ENCODE measurements at regions not wholly inside any gene's neighbourhood (a gene's known extent, or its start where the extent isn't known, plus 50 kb on each side); places are given as distances from the start of the nearest gene placed in this dataset.
"Not testable (repeated sequence)": the region's sequence is repeated elsewhere in the genome, so short reads cannot be mapped to it uniquely, and the experiment has no call there.

DNA sequence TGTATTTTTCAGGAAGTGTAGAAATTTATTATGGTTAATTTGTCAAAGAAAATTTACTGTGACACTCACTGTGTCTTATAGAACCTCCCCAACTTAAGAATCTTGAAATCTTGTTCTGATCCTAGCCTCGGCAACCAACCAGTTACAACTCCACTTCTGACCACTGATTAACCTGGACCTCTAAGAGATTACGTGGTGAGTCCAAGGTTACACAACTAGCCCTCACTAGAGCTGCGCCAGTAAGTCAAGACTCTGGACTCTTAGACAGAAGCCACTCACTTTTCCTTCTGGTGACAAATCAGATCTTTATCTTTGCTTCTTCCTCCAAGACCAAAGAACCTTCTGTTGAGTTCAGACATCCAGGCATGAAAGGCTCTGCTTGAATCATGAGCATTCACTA is 116.6 kb downstream of the NBPF8 start:
- not testable (repeated sequence) for H3K9me3 Mint-ChIP-seq; H3K36me3 Mint-ChIP-seq (ENCODE audit: low read depth); DNase-seq; H3K27me3 Mint-ChIP-seq; H3K4me3 Mint-ChIP-seq; H3K27ac Mint-ChIP-seq
- peaks cover 16% of the 10 kb centered on the region for H3K4me1 Mint-ChIP-seq (ENCODE audit: low read depth)

DNA sequence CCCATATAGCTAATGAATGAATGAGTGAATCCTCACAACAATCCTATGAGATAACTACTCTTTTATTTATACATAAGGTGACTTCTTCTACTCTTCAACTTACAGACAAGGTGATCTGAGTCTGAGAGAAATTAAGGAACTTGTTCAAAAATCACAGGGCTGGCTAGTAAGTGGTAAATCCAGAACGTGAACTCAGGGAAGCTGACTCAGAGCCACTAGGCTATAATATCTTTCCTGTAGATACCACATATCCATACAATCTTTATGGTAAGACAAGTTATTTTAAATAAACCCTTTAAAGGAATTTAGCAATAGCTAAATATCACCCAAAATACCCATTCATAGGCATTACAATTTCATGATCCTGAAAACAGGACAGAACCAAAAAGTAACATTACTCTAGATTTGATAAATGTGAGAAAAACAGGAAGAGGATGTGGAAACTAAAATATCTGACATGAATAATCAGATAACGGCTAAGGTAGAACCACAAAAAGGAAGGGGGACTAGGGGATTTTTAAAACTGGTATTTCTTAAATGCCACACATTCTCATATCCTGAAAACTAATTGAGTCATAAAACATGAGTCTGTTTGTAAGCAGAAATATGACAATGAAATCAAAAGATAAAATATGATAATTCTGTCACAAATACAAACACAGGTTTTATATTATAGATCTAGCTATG is 119.7 kb downstream of the NBPF8 start:
- not testable (repeated sequence) for H3K27me3 Mint-ChIP-seq; H3K36me3 Mint-ChIP-seq (ENCODE audit: low read depth); DNase-seq; H3K9me3 Mint-ChIP-seq
- peak overlapping the region; percentile 94 for H3K27ac Mint-ChIP-seq
- H3K4me1 Mint-ChIP-seq (ENCODE audit: low read depth) = peaks cover 16% of the 10 kb centered on the region
- H3K4me3 Mint-ChIP-seq = peak overlapping the region; percentile 63

DNA sequence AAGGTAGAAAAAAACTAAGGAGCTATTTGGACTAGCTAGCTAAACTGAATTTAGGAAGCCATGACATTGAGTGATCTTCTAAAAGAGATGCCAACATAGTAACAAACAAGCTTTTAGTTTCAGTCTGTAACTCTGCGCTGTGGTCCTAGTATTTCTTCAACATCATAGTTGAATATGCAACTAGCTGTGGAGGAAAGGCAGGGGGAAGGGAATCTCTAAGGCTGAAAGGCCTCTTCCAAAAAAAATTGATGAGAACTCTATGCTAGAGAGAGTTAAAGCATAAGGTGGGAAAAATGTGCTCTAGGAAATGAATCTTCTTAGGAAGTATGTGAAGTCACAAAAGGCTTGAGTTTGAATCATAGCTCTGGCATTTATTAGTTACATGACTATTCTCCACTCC is 120.2 kb downstream of the NBPF8 start:
- H3K27ac Mint-ChIP-seq = peak overlapping the region; percentile 94
- peak overlapping the region; percentile 63 for H3K4me3 Mint-ChIP-seq
- not testable (repeated sequence) for H3K36me3 Mint-ChIP-seq (ENCODE audit: low read depth); DNase-seq; H3K9me3 Mint-ChIP-seq; H3K27me3 Mint-ChIP-seq
- H3K4me1 Mint-ChIP-seq (ENCODE audit: low read depth) = peaks cover 15% of the 10 kb centered on the region

DNA sequence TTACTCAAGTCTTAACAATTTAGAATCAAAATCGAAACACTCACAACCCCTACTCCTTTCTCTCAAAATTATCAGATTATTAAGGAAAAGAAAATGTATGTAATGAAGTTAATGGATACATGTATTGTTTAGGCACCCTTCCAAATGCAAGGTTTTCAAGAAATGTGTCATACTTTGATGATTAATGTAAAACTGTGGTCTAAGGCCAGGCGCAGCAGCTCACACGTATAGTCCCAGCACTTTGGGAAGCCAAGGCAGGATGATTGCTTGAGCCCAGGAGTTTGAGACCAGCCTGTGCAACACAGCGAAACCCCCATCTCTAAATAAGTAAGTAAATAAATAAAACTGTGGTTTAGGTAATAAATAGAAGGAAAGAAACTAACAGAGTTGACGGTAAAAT is 126.6 kb downstream of the NBPF8 start:
- not testable (repeated sequence) for H3K4me1 Mint-ChIP-seq (ENCODE audit: low read depth); H3K27me3 Mint-ChIP-seq; DNase-seq; H3K27ac Mint-ChIP-seq; H3K36me3 Mint-ChIP-seq (ENCODE audit: low read depth); H3K4me3 Mint-ChIP-seq; H3K9me3 Mint-ChIP-seq

DNA sequence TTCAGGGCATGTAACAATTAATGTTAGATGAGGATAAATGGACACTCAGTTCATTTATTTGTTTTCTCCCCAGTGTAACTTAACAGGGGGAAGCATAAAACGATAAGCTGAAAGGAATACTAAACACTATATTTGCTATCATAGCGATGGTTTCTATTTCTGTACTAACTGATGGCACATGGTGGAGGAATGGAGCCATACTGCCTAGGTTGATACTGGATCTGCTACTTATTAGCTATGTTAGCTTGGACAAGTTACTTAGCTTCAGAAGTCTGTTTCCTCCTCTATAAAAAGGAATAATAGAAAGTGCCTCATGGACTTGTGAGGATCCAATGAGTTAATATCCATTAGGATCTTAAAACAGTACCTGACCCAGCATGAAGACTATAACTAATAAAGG is 127.5 kb downstream of the NBPF8 start:
- not testable (repeated sequence) for H3K36me3 Mint-ChIP-seq (ENCODE audit: low read depth); DNase-seq; H3K27ac Mint-ChIP-seq; H3K4me3 Mint-ChIP-seq; H3K27me3 Mint-ChIP-seq; H3K4me1 Mint-ChIP-seq (ENCODE audit: low read depth); H3K9me3 Mint-ChIP-seq

DNA sequence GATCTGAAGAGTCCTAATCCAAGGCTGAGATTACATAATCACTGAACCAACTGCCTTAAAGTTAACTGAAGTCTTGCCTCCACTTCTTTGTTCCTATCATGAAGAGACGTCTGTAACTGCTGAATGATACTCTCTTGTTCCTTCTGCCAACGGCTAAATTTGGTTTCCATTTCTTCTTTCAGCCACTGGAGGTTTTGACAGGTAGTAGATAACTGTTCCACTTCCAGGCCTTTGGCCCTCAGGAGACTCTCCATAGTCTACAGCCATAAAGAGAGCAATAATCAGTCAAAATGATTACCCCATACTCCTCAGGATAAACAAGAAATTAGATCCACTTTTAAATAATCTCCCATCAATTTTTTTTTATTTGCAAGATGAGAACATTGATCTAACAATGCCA is 128.1 kb downstream of the NBPF8 start:
- H3K27ac Mint-ChIP-seq; H3K4me3 Mint-ChIP-seq; H3K36me3 Mint-ChIP-seq (ENCODE audit: low read depth); H3K27me3 Mint-ChIP-seq; DNase-seq; H3K4me1 Mint-ChIP-seq (ENCODE audit: low read depth); H3K9me3 Mint-ChIP-seq: not testable (repeated sequence)

DNA sequence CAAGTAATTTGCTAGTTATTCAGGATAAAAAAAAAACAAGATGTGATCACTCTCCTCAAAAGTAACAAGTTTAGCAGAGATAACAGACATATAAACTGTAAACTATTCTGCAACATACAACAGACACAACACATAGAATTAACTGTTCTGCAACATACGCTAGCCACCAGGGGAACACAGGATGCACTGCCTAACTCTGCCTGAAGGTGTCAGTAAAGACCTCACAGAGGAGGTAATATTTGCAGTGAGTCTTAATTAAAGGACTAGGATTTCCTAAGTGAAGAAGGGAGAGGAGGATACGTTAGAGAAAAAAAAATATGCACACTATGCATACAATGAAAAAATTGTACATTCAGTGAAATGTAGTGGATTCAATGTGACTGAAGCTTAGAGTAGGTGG is 129.6 kb downstream of the NBPF8 start:
- peak; percentile 82 for DNase-seq
- H3K4me1 Mint-ChIP-seq (ENCODE audit: low read depth); H3K9me3 Mint-ChIP-seq; H3K27ac Mint-ChIP-seq; H3K27me3 Mint-ChIP-seq; H3K36me3 Mint-ChIP-seq (ENCODE audit: low read depth); H3K4me3 Mint-ChIP-seq: not testable (repeated sequence)

DNA sequence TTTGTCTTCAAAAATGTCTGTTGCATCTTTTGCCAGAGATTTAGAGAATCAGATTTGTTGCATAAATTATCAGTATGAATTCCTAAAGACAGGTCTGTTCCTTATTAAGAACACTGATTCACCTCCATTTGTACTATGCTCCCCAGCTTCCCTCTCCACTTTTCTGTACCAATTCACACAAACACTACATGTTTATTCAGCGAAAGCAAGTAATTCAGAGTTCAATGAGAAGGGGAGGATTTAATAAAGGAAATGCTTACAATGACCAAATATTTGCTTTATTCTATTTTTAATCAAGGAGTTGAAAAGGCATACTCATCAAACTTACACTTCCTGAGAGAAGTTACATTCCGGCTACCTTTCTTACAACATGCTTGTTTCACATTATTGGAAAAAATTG is 135.5 kb downstream of the NBPF8 start:
- not testable (repeated sequence) for DNase-seq; H3K27ac Mint-ChIP-seq; H3K27me3 Mint-ChIP-seq; H3K36me3 Mint-ChIP-seq (ENCODE audit: low read depth); H3K9me3 Mint-ChIP-seq; H3K4me1 Mint-ChIP-seq (ENCODE audit: low read depth); H3K4me3 Mint-ChIP-seq

DNA sequence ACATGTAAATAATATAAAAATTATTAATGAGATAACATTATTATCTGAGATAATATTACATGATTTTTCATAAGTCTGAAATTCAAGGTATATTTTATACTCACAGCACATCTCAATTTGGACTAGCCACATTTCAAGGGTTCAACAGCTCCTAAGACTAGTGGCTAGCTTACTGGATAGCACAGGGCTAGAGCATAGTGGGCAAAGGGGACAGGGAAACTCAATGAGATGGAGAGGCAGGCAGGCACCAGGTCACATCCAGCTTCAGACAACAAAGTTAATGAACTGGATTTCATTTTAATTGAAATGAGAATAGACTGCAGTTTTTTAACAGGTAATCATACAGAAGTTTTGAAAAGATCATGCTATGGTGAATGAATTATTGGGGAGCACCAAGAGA is 137.4 kb downstream of the NBPF8 start:
- H3K36me3 Mint-ChIP-seq (ENCODE audit: low read depth); H3K27me3 Mint-ChIP-seq; H3K4me1 Mint-ChIP-seq (ENCODE audit: low read depth); DNase-seq; H3K9me3 Mint-ChIP-seq; H3K4me3 Mint-ChIP-seq; H3K27ac Mint-ChIP-seq: not testable (repeated sequence)

DNA sequence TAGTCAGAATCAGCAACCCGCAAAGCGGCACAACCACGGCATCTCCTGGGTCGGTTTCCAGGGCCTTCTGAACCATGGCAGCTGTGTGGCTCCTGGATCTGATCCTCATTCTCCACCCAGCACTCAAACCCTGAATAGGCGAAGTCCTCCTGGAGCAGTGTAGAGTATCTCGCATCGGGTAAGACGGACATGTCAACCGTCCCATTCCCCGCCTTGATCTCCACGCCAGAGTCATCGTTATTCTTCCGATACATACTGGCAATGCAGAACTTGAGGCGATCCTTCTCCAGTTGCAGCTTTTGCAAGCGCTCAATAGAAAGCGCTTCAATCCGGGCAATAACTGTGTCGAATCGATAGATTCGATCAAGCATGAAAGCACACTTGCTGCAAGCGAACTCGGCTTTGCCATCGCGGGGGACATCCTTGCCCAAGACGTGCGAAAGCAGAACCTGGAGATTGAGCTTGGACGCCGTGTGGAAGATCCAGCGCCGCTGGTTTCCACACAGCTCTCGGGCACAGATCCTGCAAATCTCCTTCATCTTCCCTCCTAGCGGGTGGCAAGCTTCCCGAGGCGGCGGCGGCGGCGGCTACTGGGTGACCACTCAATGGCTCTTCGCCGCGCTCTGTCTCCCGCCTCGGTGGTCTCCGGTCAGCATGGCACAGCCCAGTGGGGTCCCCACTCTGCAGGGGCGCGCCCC is 142.9 kb downstream of the NBPF8 start:
- H3K27ac Mint-ChIP-seq; H3K4me1 Mint-ChIP-seq (ENCODE audit: low read depth); H3K36me3 Mint-ChIP-seq (ENCODE audit: low read depth); H3K27me3 Mint-ChIP-seq; H3K9me3 Mint-ChIP-seq: not testable (repeated sequence)
- H3K4me3 Mint-ChIP-seq = peak overlapping the region; percentile 70
- DNase-seq = peak; percentile 37

DNA sequence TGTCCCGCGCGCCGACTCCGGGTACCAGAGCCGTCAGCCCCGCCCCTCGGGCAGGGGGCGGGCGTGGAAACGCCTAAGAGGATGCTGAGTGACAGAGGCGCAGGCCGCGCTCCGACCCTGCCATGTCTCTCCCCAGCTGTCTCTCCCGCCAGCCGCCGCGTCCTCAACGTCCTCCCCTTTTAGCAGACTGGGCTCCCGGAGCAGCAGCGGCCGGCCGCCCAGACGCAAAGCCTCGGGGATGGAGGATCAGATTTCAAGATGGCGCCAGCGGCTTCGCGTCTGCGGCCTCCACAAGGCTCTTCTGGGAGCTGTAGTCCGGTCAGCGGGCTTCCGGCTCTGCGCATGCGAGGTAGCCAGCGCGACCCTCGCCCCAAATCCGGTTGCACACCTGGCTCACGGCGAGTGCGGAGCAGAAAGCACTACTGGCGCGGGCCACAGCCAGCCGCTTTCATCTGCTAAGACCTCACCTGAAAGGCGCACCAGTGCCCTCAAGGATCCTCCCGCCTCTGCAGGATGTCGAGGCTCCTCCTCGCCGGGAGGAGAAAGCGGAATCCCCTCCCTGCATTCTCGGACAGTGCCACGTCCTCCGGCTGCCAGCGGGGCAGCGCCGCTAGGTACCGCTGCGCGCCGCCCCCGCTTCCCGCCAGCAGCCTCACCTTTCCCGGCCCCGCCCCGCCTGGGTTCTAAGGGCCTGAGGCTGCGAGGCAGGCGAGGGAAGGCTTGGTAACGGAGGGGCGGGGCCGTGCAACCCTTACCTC is 143.6 kb downstream of the NBPF8 start:
- not testable (repeated sequence) for H3K4me1 Mint-ChIP-seq (ENCODE audit: low read depth)
- DNase-seq = peak; percentile 82

DNA sequence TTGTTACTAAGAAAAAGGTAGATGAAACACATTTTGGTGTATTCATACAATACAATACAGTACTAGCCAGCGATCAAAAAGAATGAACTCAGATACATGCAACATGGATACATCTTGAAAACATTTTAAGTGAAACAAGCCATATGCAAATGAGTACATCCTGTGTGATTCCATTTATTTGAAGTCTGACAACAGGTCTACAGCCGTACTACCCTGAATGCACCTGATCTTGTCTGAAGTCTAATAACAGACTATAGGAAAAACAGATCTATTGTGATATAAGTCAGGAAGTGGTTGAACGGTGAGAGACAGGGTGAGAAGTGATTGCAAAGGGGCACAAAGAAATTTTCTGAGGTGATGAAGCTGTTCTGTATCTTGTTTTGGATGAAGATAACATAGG is 146.9 kb downstream of the NBPF8 start:
- not testable (repeated sequence) for DNase-seq; H3K4me3 Mint-ChIP-seq; H3K9me3 Mint-ChIP-seq; H3K36me3 Mint-ChIP-seq (ENCODE audit: low read depth); H3K27ac Mint-ChIP-seq; H3K4me1 Mint-ChIP-seq (ENCODE audit: low read depth); H3K27me3 Mint-ChIP-seq

More for the DNA sequence above, 143.6 kb downstream of the NBPF8 start:
- Mint-ChIP-seq H3K27ac (peak overlapping the region; percentile 47), H3K4me3 (peak overlapping the region; percentile 68)
- not testable (repeated sequence) for H3K9me3 Mint-ChIP-seq; H3K36me3 Mint-ChIP-seq (ENCODE audit: low read depth); H3K27me3 Mint-ChIP-seq

DNA sequence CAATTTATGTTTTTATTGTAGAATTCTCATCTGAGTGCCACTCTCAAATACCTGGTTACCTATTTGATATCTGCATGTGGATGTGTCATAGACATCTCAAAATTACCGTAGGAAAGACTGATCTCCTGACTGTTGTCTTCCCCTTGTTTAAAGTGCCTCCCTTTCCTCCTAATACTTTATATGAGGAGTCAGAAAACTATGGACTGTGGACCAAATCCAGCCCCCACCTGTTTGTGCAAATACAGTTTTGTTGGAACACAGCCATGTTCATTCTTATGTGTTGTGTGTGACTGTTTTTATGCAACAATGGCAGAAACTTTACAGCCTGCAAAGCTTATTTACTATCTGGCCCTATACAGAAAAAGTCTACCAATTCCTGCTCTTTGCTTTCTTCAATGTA is 150.6 kb downstream of the NBPF8 start:
- DNase-seq; H3K36me3 Mint-ChIP-seq (ENCODE audit: low read depth); H3K9me3 Mint-ChIP-seq; H3K4me1 Mint-ChIP-seq (ENCODE audit: low read depth); H3K27me3 Mint-ChIP-seq; H3K4me3 Mint-ChIP-seq; H3K27ac Mint-ChIP-seq: not testable (repeated sequence)

DNA sequence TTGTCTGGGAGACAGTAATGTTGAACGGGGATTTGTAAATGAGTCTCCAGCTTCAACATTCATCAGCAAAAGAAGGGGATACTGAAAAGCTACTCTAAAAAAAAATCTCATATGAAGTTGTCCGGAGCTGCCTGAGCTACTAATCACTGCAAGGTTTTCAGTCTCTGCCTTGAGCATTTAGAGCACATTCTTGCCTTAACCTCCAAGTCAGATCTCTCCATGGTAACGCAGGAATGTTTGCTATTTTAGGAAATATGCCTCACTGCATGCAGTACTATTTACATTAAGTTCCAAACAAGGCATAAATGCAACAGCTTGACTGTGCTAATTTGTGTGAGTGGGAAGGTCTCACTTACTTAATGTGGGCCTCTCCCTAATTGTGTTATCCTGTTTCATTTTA is 152.8 kb downstream of the NBPF8 start:
- not testable (repeated sequence) for H3K36me3 Mint-ChIP-seq (ENCODE audit: low read depth); H3K4me1 Mint-ChIP-seq (ENCODE audit: low read depth); H3K27ac Mint-ChIP-seq; H3K9me3 Mint-ChIP-seq; H3K27me3 Mint-ChIP-seq; H3K4me3 Mint-ChIP-seq; DNase-seq

DNA sequence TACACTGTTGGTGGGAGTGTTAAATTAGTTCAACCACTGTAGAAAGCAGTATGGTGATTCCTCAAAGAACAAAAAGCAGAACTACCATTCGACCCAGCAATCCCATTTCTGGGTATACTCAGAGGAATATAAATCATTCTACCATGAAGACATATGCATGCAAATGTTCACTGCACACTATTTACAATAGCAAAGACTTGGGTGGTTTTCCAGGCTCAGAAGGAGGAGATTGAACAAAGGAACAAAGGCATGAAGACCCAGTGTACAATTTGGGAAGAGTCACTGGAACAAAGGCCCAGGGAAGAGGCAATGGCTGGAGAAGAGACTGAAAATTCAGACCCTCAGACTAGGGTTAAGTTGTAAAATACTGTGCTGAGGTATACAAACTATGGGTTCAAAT is 148.5 kb upstream of the NBPF26 start:
- H3K4me3 Mint-ChIP-seq; H3K36me3 Mint-ChIP-seq (ENCODE audit: low read depth); H3K4me1 Mint-ChIP-seq (ENCODE audit: low read depth); DNase-seq; H3K27ac Mint-ChIP-seq; H3K9me3 Mint-ChIP-seq; H3K27me3 Mint-ChIP-seq: not testable (repeated sequence)
